ENCODE measurements at regions not wholly inside any gene's neighbourhood (a gene's known extent, or its start where the extent isn't known, plus 50 kb on each side); places are given as distances from the start of the nearest gene placed in this dataset.

DNA sequence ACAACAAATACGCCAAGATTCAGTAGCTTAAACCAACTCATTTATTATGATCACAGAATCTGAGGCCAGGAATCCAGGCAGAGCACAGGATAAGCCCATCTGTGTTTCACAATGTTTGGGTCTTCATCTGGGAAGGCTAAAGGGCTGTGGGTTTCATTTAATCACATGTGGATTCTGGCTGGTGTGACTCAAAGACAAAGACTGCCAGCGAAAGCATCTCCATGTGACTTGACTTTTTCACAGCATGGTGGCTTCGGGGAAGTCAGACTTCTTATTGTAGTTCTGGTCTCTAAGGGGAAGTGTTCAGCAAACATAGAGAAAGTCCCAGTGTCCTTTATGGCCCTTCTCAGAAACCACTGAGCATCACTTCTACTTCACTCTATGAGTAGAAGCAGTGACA, 1014.4 kb upstream of the GOT2 start:
- TF ChIP-seq, protein P1, sequence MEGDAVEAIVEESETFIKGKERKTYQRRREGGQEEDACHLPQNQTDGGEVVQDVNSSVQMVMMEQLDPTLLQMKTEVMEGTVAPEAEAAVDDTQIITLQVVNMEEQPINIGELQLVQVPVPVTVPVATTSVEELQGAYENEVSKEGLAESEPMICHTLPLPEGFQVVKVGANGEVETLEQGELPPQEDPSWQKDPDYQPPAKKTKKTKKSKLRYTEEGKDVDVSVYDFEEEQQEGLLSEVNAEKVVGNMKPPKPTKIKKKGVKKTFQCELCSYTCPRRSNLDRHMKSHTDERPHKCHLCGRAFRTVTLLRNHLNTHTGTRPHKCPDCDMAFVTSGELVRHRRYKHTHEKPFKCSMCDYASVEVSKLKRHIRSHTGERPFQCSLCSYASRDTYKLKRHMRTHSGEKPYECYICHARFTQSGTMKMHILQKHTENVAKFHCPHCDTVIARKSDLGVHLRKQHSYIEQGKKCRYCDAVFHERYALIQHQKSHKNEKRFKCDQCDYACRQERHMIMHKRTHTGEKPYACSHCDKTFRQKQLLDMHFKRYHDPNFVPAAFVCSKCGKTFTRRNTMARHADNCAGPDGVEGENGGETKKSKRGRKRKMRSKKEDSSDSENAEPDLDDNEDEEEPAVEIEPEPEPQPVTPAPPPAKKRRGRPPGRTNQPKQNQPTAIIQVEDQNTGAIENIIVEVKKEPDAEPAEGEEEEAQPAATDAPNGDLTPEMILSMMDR (IDR thresholded peaks at IDR 0.05; ENCODE audit: insufficient read depth, low read length, poor library complexity, severe bottlenecking), result no peak
- no peak for TF ChIP-seq EZH2phosphoT487 (conservative IDR thresholded peaks at IDR 0.05; ENCODE audit: low read length)

Measured in SU-DHL-6 (cell line).